Embryonic facial prominence (tissue), 1 donor: ENCODE measurements at regions not wholly inside any gene's neighbourhood (a gene's known extent, or its start where the extent isn't known, plus 50 kb on each side); places are given as distances from the start of the nearest gene placed in this dataset.
A peak's percentile ranks its signal among the peaks of the same experiment; 100 is the strongest.
"Not testable (repeated sequence)": the region's sequence is repeated elsewhere in the genome, so short reads cannot be mapped to it uniquely, and the experiment has no call there.

ENCODE experiments used
- DNase-seq: peaks from one replicate; pipeline ENCODE4 v3.0.0-alpha.2; 2016; ENCODE audit errors: extremely low spot score

DNA sequence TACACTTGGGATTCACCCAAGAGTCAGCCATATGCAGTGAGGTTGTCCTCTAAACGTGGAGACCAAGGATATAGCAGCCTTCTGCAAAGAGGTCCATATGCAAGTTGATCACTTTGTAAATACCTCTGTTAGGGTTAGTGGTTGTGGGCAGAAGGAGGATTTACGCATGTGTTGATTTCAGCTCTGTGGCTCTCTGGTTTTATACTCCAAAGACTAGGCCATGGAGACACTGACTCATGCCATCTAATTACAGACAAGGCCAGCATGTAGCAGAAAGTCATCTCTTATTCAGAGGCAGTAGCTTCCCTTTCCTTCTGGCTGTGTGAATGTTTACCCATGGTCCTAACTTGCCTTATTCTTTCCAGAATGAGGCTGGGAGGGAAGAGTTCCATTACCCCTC is 140.9 kb upstream of the GOLGA6L4 start:
- DNase-seq = not testable (repeated sequence)

DNA sequence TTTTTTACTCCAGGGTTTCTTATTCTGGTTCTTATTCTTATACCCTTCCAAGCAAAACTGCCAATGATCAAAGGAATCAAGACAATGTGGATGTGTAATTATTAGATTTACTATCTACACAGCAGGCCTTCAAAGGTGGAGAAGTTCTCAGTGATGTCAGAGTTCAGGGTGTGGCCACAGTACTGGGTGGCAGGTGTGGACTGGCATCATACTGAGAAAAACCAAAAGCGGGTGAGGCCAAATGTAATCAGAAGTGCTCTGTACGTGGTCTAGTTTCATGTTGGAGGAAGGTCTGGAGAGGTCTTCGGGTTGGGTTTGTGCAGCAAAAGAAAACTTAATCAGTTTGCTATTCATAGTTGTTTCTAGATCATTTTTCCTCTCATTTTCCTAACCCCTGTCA is 138.5 kb upstream of the GOLGA6L4 start:
- not testable (repeated sequence) for DNase-seq

DNA sequence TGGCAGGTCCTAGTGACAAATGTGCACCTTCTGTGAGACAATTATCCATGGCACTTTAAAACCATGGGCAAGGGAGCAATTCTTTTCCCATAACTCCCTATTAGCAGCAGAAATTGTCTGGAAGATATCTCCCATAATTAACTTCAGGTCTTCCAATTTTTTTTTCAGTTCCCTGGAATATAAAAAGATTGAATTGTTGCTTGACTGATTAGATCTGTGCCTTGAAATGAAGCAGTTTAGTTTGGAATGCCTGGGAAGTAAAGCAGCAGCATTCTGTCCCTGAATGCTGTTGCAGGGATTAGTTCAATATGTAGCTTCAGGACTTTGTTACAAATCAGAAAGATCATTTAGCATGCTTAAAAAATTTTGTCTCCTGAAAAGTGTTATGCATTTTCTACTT is 137.0 kb upstream of the GOLGA6L4 start:
- DNase-seq = no peak

DNA sequence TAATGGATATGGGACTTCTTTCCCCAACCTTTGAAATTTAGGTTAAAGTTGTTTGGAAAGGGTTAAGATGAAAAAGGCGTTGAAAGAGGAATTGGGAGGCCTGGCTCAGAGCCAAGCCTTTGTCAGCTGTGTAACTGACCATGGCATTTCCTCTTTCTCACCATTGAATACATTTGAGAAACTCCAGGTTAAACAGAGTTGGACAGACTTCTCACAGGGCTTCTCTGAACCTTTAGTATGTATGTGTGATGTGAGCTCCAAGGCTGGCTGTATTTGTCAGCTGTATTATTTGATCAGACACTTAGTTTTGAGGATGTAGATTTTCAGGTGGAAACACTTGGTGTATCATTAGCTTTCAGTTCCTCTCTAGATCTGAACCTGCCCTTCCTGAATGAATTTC is 136.4 kb upstream of the GOLGA6L4 start:
- DNase-seq = no peak

DNA sequence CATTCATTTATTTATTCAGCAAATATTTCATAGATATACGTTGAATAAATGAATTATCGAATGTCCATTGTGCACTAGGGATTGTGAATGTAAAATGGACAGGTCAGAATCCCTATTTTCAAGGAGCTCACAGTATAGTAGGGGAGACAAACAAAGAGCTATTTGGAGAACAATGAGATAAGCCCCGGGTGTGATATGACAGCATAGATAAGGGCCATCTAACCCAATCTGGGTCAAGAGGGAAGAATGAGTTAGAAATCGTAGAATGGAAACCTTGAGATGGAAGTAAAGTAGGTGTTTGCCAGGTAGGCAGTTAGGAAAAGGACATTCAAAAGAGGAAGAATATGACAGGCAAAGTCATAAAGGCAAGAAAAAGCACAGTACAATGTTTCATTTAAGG is 132.2 kb upstream of the GOLGA6L4 start:
- DNase-seq = no peak

DNA sequence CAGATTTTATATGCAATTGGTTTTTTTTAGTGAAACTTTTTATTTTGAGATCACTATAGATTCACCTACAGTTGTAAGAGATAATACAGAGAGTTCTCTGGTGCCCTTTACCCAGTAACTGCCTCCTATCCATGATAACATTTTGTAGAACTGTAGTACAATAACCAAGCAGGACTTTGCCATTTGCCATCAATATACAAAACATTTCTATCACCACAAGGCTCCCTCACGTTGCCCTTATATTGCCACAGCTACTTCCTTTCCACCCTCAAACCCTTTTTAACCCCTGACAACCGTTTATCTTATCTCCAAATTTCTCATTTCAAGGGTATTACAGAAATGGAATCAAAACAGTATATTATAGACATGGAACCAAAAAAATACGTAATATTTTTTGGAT is 130.7 kb upstream of the GOLGA6L4 start:
- no peak for DNase-seq

DNA sequence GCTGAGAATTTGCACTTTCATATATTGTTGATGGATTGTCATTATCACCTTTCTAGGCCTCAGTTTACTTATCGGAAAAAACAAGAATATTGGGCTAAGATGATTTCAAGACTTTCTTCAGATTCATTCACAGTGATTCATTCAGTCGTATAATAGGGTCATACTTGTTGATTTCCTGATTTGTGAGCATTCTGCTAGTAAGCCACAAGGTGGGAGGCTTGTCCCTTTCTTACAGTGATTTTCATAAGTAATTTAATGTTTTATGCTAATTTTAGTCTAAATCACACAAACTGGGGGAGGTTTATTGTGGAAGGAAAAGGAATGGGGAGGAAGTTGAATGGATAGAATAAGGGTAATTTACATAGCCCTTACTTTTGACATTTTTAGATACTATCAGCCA is 126.8 kb upstream of the GOLGA6L4 start:
- no peak for DNase-seq

DNA sequence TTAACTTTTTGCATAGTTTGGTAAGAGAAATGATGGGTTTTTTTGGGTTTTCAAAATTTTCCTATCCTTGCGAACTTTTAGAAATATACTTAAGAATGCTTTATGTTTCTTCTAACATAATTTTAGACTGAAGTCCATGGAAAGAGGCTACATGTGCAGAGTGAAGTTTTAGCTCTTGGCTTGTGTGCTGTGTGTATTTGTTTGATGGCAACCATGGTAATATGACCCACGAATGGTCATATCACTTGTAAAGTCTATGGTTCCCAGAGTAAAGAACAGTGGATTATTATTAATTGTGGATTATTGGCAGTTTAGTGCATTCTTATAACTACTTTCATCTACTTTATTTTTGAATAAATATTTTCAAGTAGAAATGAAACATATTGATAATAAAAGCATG is 124.0 kb upstream of the GOLGA6L4 start:
- no peak for DNase-seq

DNA sequence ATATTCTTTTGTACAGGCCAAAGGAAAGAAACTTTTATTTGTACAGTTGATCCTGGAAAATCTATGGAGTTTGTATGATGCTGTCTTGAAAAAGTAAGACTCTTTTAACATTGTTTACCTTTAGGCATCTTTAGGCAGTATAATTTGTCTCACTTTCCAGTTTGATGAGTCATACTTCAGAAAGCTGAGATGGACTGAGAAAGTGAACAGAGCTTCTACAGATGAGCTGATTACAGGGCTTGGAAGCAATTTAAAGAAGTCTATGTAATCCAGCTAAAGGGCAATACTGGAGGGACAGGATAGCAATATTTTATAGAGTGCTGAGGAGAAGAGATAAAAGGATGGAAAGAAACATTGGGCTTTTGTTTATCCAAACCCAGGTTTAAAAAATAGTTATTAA is 123.5 kb upstream of the GOLGA6L4 start:
- DNase-seq = no peak

DNA sequence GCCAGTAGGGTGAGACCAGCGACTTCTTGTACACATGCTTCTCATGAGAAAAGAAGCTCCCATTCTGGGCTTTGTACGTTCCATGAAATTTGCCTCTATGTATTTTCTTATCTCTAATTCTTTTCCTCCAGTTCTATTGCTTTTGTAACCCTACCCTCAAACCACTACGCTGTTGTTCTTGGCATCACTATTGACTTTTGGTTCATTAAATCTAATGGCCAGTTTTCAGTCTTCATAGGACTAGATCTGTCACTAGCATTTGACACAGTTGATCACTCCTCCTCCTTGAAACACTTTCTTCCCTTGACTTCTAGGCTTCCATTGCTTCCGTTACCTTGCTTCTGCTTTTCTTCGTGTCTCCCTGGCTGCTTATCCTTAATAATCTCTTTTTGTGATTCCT is 121.7 kb upstream of the GOLGA6L4 start:
- DNase-seq = no peak

DNA sequence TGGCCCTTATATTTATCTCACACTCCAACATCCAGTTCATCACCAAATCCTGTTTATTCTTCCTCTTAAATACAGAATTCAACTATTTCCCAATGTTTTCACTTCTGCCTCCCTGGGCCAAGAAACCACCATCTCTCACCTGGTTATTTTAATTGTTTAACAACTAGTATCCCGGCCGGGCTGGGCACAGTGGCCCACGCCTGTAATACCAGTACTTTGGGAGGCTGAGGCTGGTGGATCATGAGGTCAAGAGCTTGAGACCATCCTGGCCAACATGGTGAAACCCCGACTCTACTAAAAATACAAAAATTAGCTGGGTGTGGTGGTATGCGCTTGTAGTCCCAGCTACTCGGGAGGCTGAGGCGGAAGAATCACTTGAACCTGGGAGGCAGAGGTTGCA is 120.9 kb upstream of the GOLGA6L4 start:
- DNase-seq = not testable (repeated sequence)

DNA sequence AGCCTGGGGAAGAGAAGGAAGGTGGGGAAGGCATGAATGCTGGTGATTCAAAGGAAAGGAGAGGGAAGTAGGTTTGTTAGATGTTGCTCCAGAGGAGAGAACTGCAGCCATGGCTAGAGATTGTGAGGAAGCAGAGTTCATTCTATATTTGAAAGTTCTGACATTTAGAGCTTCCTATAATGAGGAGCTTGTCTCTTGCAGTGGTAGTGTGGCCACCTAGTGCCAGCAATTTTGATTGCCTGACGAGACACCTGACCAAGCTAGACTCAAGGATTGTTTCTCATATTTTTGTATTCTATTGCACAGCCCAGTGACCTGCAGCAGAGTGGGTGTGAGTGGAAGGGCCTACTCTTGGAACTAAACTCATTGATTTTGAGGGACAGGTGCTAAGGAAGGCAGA is 116.2 kb upstream of the GOLGA6L4 start:
- not testable (repeated sequence) for DNase-seq

DNA sequence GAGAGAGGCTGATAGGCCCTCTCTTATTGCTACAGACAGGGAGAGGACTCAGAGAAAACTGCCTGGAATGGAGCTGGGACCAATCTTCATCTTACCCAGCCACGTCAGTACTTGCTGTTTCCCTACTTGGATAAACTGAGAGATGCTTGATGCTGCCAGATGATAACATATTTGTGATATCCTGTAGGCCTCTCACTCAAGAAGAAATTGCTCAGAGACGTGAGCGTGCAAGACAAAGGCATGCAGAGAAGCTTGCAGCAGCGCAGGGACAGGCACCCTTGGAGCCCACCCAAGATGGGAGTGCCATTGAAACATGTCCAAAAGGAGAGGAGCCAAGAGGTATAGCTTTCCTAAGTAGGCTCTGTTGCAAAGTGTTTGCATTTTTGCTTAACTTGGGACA is 114.7 kb upstream of the GOLGA6L4 start:
- DNase-seq = not testable (repeated sequence)

DNA sequence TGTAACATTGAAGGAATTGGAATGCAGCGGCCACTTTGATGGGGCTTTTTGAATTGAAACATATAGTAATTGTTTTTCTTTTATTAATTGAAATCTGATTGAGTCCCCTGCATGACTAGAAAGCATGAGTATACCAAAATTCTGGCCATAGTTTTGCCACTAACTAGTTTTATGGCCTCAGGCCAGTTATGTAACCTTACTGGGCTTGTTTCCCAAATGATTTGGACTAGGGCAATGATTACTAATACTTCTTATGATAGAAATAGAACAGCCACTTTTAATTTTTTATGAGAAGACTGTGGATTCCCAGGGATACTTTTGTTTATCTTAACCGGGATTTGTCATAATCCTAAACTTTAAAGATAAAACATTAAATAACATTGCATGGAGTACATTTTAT is 106.9 kb upstream of the GOLGA6L4 start:
- not testable (repeated sequence) for DNase-seq

DNA sequence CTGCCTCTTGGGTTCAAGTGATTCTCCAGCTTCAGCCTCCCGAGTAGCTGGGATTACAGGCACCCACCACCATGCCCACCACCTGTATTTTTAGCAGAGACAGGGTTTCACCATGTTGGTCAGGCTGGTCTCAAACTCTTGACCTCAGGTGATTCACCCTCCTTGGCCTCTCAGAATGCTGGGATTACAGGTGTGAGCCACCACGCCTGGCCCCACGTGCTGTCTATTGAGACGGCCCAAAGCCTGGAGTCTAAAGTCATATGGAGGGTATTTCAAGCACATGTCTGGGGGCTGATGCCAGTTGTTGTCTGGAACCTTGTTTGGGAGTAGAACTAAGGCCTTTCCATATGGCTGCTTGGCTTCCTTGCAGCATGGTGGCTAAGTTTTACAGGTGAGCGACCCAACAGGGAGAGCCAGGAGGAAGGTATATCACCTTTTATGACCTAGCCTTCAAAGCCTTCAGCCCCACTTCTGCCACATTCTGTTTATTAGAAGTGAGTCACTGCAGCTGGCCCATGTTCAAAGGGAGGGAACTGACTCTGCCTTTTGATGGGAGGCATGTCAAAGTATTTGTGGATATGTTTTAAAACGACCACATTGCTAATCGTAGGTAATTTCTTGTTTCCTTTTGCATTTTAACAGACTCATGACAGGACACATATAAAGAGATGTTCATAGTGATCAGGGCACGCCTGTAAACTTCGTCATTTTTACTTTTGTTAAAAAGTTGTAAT is 105.3 kb upstream of the GOLGA6L4 start:
- not testable (repeated sequence) for DNase-seq

DNA sequence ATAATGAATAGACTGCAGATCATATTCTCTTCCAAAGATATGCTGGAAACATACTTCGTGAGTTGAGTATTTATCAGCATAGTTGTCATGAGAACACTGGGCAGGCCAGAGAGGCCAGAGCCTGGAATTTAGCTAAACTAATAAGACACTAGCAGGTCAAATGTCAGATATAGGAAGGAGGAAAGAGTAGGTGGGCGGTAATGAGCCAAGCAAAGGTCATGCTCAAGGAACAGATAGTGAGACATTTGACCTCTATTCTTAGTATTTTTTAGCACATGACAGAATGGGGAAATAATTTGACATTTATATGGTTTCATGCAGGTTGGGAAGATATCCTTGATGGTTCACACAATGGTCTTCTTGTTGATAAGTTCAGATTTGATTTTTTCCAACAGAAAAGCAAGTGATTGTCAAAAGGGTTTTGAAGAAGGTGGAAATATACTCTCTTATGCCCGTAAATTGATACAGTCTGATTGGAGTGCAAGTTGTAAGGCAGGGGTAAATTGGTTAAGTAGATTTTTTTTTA is 99.6 kb upstream of the GOLGA6L4 start:
- not testable (repeated sequence) for DNase-seq

DNA sequence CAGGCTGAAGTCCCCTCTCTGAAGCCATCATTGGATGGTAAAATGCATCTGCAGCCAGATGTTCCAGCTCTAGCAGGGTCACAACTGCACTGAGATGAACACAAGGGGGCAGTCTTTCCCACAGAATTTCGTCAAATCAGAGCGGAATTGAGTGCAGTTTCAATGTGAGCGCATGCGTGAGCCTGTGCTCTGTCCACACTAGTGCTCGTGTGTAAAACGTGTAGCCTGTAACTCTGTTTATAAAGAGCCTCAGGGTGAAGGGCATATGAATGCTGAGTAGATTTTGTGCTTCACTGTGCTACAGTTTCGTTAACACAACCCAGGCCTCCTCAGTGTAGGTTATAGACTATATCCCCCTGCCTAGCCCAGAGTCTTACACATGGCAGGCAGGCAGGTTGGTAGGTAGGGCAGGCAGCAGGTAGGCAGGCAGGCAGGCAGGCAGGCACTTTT is 92.7 kb upstream of the GOLGA6L4 start:
- DNase-seq = peak; percentile 60

DNA sequence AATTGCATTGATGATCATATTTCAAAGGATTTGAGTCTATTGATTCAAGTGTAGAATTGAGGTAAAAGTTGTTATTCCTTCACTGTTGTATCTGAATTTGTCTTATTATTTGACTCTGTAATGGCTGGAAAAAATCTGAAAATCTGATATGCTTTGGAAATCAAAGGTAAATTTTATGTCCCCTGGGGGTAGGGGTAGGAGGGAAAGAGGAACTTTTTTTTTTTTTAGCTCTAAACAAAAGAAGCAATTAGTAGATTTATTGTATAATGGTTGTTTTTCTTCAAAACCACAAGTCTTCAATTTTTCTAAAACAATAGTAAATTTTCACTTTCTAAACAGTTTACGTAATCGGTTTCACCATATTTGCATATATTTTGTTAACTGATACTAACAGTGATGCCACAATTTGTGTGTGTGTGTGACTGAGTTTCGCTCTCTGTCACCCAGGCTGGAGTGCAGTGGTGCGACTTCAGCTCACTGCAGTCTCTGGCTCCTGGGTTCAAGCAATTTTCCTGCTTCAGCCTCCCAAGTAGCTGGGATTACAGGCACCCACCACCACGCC is 91.7 kb upstream of the GOLGA6L4 start:
- DNase-seq = no peak

DNA sequence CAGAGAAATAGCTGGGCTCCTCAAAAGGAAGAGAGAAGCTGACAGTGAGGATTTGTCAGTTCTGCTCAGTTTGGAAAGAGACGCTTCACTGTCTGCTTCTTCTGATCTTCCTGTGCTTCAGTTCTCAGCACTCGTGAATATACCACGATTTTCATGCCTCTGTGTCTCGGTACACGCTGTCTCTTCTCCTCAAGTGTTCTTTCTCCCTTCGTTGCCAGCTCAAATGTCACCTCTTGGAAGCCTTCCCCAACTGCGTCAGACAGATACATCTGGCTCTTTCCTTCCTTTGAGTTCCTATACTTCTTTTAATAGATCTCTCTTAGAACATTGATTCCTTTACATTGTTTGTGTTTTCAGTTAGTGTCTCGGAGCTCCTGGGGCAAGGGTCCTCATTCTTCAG is 90.6 kb upstream of the GOLGA6L4 start:
- not testable (repeated sequence) for DNase-seq

DNA sequence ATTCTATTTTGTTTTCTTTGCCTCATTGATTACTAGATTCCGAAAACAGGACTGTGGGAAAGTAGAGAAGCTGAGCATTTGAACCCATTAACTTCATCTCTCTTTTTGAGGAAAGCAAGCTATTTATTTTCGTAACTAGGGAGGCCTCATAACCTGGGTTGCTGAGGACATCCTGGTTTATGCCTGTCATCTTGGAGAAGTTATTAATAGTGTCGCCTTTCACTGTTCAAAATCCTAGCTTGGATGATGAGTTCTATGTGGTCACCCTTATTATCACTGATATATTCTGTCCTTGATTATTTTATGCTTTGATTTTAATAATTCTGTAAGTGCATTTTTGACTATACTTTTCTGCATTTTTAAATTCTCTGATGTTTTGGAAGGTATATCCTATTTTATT is 89.3 kb upstream of the GOLGA6L4 start:
- DNase-seq = not testable (repeated sequence)

DNA sequence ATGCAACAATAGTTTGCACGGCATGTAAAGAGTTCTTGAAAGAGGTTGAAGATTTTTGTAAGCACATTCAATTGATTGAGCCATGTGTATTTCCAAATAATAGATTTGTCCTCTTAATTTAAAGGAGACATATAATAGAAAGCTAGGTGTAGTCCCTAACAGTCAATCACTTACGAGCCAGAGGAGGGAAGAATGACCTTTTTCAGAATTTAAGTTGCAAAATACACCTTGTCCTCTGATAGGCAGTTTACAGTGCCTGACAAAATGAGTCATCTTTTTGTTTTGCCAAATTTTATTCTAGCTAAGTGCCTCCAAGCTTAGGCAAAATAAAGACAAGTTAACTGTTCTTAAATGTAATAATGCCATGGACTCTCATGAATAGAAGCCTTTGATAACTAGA is 88.3 kb upstream of the GOLGA6L4 start:
- not testable (repeated sequence) for DNase-seq

DNA sequence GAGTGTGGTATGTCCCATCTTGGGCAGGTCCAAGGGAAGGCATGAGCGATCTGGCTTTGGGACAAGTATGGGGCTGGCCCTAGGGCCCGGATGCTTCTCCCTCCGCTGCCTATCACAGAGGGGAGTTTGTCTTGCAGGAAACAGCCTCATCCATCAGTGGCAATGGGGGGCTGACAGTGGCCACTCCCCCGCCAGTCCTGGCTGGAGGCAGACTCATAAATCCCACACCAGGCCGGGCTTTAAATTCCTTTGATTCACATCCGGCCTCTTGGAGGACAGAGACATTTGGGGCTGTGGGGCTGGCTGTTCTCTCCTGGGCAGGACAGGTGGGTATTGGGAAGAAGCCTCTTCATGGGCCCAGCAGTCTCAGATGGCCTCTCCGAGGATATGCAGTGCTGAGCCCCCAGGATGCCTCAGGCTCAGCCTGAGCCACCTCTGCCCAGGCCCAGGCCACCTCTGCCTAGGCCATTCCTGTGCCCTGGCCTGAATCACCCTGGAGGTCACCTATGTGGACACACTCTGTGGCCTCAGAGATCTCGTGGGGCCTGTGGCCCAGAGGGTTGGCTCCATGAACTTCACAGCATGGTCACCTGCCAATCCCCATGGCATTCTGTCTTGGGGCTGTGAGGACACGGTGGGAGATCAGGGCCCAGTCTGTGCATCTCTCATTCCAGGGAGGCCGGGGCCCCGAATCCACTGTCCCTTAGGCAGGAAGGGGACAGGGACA is 84.2 kb upstream of the GOLGA6L4 start:
- no peak for DNase-seq
